GM11168 (cell line): ENCODE measurements at regions not wholly inside any gene's neighbourhood (a gene's known extent, or its start where the extent isn't known, plus 50 kb on each side); places are given as distances from the start of the nearest gene placed in this dataset.

ENCODE experiments used
- in situ Hi-C: fragments of 300-500 bp; cut with MboI; formaldehyde crosslinking; loops from one replicate; pipeline ENCODE4 v1.12.0; 2022; ENCODE audit warnings: low sequenced_read_pairs; ENCODE audit not compliant: unreplicated experiment

DNA sequence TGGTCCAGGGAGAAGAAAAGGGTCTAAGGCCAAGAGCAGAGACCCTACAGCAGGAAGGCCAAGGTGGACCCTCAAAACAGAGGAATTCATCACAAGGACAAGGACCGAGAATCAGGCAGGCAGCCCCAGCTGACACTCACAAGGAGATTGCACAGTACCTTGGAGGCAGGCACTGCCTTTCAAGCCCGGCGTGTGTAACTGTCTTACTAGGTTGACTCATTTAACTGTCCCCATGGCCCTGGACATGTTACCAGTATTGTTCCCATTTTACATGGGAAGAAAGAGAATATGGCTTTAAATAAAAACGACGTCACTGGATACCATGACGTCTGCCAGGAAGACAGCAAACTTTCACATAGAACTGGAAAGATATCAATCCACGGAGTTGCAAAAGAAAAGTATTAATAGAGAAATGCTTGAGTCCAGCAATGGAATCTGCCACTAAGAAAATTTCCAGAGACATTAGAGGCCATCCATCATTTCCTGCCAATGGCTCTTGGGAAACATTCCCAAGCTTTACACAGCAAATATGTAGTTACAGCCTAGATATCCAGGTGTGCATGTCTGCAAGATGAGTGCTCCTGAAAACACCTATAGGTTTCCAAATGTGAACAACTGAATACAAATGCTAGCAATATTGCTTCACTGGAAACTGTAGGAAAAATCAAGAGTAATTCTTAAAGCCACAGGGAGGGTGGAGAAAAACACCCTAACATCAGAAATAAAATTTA is 111.5 kb upstream of the RPS6KA2 start:
- in situ Hi-C loops = no loop called here

DNA sequence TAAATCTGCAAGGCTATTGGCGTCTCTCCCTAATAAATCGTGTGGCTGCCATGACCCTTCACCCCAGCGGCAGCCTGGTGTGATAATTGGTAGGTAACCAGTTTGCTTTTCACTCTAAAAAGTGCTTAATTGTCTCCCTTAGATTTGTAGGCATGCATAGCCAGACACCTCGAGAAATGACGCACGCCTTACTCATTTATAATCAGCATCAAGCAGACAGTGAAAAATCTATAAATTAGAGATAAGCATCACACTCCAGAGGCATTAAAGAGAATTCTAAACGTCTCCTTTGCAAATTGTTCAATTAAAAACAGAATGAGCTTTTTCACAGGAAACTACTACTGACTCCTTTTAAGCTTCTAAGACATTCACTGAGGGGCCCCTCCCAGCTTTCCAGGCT is 110.2 kb upstream of the RPS6KA2 start:
- in situ Hi-C loops = no loop called here

DNA sequence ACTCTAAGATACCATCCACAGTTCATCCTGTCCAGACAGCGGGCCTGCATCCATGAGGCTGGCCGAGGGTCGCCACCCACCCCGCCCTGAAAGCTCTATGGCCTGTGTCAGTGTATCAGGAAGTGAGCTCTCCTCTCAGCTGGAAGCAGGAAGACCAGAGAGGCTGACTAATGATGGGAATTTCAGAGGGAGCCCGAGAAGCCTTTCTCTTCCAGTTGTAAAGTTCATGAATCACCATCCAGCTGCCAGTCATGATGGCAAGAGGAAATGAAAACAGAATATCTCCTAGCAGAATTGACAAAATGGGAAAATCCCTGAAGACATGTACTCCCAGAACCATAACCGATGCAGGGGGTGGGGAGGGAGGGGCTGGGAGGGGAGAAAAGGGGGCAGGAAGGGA is 109.6 kb upstream of the RPS6KA2 start:
- in situ Hi-C loops = no loop called here

DNA sequence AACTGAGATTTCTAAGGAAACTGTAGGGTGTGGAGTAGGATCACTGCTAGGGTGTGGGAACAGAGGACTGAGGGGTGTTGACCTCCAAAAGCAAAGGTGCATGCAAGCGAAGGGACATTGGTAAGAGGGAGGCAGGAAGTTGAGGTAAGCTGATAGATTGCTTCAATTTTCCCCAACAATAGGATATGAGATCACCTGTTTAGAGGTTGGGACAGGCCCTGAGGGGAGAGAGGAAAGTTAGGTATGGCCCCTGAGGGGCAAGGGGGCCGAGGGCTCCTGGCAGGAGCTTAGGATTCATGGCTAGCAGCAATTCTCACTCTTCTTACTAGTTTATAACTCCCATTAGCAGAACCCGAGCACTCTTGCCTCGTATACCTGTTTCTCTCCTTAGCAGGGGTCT is 106.8 kb upstream of the RPS6KA2 start:
- in situ Hi-C loops = no loop called here

DNA sequence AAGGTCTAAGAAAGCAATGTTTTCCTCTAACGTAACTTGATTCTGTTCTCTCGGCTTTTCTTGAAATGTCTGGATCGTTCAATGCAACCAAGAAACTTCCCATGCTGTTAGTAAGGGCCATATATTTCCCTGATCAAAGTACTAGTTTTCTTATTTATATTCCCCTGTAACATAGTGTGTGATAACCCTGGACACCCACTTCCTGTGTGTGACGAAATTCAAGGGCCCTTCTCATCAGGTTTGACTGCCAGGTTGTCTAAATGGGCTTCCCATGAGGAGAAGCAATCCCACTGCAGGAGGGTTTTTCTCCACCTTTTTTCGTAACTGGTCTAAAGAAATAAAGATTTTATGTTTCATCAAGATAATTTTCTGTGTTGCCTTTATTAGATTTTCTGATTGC is 102.6 kb upstream of the RPS6KA2 start:
- in situ Hi-C loops = no loop called here

DNA sequence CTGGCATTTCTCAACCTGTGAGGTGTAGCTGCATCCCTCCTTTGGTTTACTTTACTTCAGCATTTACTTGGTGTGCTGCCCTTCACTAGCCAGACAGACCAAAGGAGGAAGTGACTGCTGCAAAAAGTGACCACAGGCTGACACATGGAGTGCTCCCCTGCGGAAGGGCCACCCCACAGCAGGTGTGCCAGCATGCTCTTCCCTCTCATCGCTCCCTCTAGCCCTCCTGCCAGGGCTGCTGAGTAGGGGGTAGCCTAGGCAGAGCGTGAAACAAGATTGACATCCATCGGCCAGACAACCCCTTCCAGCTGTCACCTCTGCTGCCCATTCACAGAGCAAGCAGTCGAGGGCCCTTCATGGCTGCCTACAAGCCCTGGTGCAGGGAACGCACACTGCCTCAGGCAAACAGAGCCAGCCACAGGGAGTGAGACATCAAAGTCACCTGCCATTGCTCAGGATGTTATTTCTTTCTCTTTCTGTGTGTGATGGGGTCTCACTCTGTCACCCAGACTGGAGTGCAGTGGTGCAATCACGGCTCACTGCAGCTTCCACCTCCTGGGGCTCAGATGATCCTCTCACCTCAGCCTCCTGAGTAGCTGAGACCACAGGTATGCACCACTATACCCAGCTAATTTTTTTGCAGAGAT is 102.0 kb upstream of the RPS6KA2 start:
- in situ Hi-C loops = no loop called here

DNA sequence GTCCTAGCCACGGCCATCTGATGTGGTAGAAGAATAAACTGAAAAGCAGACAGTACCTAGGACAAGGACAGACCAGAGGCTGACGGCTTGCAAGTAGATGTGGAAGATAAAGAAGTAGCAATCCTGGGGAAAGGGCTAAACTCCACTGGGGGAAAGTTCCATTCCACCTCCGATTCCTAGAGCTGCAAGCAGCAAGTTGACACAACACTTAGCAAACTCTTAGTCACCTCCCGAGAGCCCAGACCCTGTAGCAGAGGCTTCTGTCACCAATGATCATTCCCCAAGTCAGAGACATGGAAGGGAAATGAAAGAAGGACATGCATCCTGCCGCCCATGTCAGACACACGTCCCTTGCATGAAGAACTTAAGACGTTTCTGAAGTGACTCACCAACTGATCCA is 99.2 kb upstream of the RPS6KA2 start:
- in situ Hi-C loops = no loop called here

DNA sequence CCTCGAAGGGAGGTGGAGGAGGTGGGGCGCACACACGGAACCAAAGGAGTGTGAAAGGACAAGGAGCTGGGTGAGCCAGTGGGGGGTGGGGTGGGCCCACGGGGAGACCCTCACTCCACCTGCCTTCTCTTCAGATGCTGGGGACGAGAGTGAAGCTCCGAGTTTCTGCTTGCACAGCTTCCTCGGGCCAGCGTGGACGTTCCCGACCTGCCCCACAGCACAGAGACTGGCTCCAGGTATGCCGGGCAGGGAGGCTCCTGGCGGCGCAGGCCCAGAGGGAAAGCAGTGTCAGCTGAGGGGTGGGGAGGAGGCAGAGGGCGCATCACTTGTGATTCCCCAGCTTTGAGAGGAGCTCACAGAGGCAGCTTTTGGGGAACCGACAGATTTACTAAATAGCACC is 98.5 kb upstream of the RPS6KA2 start:
- in situ Hi-C loops = no loop called here

DNA sequence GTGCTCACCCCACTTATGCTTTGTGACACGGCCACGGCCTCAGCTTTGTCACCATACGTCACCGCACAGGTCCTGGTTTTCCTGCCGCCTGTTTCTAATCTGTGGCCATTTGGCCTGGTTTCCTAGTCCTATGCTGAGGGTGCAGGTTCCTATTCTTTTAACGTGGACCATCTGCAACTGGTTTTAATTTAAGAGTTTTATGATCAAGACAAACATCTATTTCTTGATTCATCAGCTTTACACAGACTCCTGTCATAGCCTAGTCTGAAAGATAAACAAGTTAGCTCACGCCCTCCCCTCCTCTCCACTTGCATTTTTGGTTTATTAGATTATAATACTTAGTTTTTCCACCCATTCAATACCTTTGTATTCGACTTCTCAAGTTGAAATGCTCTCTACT is 97.5 kb upstream of the RPS6KA2 start:
- in situ Hi-C loops = no loop called here

DNA sequence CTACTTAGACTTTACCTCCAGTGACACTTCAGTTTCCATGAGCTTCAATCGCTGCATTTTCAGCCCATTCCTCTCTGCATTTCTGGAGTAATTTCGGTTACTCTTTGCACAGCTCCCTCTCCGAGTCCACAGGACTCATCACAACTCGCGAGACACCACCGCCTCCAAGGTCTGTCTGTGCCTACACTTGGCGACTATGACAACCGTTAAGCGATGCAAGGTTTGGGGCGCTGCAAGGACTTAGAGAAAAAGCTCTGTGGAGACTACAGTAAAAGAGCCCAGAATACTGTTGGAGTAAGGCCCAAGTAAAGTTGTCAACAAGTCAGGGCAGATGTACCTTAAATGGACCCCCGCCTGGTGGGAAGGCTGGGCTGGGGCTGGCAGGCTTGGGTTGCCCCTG is 95.7 kb upstream of the RPS6KA2 start:
- in situ Hi-C loops = no loop called here

DNA sequence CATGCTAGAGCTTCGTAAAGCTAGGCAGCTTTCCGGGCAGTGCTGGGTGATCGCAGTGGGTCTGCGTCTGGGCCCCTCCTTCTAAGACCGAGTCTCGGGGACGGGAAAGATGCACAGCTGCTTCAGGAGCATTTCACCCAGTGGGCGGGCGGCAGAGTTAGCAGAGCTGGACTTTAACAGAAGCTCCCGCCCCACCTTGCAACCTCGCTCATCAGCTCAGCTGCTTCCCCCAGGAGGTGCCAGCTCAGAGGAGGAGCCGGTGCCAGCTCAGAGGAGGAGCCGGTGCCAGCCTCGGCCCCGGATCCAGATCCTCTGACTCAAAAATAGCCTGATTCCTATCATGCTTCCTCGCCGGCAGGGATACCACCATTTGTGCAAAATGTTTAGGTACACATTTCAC is 94.5 kb upstream of the RPS6KA2 start:
- in situ Hi-C loops = no loop called here

DNA sequence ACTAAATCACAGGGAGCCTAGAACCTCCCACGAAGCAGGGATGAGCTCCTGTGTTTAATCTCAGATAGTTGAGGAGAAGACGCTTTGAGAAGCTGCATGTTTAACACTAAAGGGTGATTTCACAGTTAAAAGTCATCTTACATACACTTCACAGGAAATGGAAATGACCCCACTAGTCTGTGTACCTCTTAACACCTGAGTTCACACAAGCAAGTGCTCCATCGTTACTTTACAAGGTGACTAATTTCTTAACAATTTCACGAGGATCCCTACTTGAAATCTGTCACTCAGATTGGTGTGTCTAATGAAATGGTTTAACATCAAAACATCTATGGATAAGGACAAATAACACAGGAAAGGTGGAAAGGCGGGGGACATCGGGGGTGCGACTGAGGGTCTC is 93.8 kb upstream of the RPS6KA2 start:
- in situ Hi-C loops = no loop called here

DNA sequence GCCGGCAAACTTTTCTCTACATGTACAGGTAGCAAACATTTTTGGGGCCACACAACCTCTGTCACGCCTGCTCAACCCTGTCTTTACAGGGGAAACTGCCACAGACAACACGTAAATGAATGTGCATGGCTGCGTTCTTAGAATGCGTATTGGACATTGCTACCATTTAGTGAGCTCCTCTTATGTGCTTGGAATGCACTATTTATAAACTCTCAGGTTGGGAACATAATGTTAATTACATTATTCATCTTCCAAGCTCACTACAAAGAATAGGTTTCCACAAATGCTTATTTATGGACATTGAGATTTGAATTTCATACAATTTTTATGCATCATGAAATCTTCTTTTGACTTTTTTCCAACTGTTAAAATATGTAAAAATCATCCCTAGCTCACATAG is 92.0 kb upstream of the RPS6KA2 start:
- in situ Hi-C loops = no loop called here

DNA sequence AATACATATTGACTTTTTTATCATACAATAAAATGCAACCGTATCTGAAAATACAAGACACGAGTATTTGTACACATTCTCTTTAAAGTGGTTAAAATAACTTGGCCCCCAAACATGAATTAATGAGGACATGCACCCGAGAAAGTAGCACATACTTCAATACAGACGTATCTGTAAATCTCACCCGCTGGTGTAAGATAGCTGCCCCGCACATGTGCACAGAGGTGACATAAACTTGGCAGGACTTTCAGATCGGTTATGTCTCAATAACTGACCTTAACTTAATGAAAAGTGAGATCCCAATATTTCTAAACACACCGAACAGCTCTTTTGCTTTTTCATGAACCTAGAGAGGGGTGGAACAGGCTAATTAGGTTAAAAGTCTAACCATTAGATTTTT is 91.5 kb upstream of the RPS6KA2 start:
- in situ Hi-C loops = no loop called here

DNA sequence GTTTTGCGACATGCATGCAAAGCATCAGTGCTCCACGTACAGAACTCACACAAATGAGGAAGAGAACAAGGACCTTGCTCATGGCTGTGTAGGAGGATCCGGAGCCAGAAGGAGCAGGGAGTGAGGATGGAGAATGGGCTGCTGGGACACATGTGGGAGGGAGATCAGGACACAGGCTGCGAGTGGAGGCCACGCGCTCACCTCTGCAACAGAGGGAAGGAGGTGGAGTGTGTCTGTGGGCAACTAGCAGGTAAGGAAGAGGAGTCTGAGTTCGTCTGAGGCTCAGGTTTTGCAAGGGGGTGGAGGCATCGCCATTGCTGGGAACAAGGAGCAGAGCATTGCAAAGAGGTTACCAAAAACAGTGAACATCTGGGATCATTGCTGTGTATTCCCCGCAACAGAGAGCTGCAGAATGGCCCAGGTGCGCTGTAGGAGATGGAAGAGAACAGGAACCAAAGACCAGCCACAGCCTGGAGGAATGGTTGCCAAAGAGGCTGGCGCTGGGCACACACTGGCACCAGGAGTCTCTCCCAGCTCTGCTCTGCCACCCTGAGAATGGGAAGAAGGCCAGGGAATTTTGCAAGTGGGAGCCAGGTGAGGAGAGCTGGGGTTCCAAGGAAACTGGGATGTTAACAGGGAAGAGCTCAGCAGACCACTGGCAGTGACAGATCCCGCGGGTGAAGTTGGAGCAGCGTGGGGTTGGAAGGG is 90.0 kb upstream of the RPS6KA2 start:
- in situ Hi-C loops = no loop called here

DNA sequence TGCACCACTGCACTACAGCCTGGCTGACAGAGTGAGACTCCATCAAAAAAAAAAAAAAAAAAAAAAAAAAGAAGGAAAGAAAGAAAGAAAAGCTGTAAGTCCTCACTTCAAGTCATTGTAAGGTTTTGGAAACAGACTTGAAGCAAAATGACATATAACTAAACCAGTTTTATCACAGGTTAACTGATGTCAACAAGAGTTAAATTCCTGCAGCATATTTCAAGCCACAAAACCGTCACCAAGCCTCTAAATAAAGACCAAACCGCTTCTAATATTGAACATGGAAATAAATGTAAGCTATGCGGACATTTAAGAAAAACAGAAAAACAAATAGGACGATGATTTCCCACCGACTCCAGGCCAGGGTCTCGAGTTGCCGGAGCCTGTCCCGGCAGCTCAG is 88.9 kb upstream of the RPS6KA2 start:
- in situ Hi-C loops = no loop called here

DNA sequence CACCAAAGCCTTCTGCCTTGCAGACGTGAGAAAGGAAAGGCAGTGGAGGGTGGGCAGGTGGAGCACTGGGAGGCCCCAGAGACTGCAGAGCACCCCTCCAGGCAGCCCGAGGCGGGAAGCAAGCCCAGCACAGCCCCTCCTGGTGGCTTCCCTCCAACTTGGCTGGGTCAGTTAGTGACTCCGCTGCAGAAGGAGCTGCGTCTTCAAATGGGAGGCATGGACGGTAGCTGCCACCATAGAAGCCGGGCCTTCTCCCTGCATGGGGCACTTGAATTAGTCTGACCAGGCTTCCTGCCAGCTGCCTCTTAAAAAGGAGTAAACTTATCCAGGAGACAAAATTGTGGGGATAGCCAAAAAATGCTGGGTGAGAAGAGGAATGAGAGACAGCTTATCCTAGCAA is 88.0 kb upstream of the RPS6KA2 start:
- in situ Hi-C loops = no loop called here

DNA sequence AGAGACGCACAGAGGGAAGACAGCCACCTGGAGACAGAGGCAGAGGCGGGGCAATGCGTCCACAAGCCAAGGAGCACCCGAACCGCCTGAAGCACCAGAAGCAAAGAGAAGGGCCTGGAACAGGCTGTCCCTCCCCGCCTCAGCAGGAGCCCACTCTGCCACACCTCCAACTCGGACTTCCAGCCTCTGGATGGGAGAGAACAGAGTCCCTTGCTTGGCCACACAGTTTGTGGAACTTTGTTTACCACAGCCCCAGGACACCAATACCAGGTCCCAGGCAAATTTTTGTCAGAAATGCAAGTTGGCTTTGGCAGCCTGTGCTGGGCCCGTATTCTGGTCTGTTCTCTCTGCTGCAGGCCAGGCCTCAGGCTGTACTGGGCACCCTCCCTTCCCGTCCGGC is 87.5 kb upstream of the RPS6KA2 start:
- in situ Hi-C loops = no loop called here

DNA sequence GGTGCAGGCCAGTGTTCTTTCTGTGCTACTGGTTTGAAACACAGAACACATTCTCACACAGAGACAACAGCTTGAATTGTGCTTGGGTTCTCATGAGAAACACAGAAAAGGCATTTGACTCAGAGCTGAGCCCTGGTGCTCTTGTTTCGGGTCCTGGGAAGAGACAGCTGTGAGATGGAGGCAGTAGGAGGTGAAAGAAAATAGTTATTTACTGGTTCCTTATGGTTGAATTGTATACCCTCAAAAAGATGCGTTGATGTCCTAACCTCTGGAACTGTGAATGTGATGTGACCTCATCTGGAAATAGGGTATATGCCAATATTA is 87.1 kb upstream of the RPS6KA2 start:
- in situ Hi-C loops = no loop called here

DNA sequence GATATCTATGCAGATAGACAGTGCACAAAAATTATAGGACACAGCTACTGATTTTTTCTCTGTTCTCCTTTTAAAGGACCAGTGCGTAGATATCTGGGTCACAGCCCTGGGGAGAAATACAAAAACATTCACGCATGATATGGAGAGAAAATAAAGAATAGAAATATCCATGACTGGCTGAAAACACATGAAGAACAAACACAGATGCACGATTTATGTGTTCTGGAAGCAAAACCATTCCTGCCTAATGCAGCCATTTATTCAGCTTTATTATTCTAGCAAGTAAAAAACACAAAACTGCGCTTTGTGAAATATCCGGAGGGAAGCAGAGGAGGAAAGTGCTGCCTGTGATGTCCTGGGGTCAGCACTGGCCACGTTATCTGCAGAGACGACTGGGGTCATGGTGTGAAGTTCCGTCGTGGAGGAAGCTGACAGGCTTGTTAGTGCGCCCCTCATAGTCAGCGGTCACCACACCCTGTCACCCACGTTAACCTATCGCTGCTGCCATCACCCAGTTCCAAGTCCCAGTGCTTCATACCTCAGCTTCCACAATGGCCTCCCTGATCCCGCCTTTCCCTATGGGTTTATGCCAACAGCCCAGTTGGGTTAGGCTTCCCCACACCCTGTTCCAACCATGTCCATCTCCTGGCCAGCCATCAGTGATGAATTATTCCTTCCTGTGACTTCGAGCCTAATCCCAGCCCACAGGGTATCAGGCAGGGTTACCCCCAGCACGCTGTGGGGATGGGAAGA is 86.6 kb upstream of the RPS6KA2 start:
- in situ Hi-C loops = no loop called here
